ENCODE measurements at regions not wholly inside any gene's neighbourhood (a gene's known extent, or its start where the extent isn't known, plus 50 kb on each side); places are given as distances from the start of the nearest gene placed in this dataset.
"Not testable (repeated sequence)": the region's sequence is repeated elsewhere in the genome, so short reads cannot be mapped to it uniquely, and the experiment has no call there.

DNA sequence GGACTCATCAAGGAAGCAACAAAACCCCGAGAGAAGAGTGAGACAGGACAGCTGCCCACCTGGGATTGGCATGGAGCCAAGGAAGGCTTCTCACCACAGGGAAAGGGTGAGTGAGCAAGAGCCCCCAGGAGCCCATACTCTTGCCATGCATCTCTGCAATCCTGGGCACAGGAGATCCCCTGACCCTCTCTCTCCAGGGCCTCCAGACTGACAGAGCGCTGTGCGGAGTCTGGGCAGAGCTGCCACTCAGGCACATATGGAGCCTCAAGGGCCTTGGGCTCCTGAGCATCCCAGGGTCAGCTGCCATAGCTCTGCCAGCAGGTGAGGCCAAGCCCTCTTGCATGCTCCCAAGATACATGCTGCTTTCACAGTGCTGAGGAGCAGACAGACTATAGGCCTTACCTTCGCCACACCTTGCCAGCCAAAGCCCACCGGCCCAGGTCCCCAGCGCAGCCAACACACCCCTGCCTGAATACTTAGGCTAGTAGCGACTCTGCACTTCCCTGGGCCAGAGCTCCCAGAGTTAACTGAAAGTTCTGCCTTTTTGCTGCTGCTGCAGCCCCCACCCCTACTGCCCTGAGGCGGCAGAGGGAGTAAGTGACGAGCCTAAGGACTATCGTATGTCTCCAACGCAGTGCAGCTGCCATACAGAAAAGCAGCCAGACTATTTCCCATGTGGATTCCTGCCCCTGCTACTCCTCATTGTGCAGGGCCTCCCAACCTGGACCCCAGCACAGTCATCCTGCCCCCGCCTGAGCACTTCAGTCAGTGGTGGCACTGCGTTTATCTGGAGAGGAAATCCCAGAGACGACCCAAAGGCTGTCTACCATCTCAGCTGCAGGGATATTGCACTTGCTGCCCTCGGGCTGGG lies 251.6 kb downstream of the SPATA31A6 start:
- not testable (repeated sequence) for DNase-seq (ENCODE audit: low read depth, low spot score)

DNA sequence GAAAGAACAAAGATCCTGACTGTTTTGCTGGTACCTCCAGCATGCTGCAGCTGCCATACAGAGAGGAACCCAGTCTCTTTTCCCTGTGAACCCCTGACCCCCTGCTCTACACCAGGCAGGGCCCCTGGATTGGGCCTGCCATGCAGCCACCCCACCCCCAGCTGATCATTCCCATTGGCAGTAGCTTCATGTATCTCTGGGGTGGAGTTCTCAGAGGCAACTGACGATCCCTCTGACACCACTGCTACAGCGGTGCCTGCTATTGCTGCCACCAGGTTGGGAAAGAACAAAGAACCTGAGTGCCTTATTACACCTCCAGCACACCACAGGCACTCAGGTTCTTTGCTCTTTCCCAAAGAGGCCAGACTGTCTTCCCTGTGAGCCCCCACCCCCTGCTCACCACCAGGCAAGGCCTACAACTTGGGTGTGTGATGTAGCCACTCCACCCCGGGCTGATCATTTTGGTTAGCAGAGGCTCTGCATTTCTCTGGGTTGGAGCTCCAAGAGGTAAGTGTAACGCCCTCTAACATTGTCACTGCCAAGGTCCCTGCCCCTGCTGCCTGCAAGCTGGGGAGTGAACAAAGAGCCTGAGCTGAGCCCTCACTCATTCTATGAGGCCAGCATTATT lies 252.4 kb downstream of the SPATA31A6 start:
- DNase-seq (ENCODE audit: low read depth, low spot score) = not testable (repeated sequence)

DNA sequence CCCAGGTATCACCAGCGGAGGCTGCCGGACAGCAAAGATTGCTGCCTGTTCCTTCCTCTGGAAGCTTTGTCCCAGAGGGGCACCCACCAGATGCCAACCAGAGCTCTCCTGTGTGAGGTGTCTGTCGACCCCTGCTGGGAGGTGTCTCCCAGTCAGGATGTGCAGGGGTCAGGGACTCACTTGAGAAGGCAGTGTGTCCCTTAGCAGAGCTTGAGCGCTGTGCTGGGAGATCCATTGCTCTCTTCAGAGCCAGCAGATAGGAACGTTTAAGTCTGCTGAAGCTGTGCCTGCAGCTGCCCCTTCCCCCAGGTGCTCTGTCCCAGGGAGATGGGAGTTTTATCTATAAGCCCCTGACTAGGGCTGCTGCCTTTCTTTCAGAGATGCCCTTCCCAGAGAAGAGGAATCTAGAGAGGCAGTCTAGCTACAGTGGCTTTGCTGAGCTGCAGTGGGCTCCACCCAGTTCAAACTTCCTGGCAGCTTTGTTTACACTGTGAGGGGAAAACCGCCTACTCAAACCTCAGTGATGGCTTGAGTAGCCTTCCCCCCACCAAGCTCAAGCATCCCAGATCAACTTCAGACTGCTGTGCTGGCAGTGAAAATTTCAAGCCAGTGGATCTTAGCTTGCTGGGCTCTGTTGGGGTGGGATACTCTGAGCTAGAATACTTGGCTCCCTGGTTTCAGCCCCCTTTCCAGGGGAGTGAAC lies 253.7 kb downstream of the SPATA31A6 start:
- not testable (repeated sequence) for DNase-seq (ENCODE audit: low read depth, low spot score)

DNA sequence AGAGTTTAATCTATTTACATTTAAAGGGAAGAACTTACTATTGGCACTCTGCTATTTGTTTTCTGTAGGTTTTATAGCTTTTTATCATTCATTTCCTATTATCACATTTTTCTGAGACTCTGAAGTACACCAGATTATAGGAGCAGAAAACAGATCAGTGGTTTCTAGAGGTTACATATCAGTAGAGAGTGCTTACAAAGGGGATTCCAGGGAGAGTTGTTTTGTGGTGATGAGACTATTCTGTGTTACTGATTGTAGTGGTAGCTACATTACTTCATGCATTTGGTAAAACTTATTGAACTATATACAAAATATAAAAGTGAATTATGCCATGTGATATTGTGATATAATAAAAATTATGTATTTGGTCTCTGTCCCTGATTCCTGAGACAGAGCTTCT lies 259.2 kb downstream of the SPATA31A6 start:
- not testable (repeated sequence) for DNase-seq (ENCODE audit: low read depth, low spot score)

DNA sequence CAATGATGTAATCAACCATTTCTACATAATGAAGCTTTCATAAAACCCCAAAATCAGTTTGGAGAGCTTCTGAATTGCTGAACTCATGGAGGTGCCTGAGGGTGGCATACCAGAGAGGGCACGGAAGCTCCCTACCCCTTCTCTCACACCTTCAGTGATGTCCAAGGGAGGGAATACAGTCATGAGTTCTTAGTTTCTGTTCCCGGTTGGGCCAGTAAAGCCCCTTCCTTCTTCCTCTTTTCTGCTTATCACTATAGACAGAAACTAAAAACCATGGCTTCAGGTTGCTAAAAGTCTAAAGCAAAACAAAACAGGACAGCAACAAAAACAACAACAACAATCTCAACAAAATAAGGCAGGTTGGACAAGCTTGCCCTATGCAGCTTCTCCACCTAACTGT lies 260.0 kb downstream of the SPATA31A6 start:
- DNase-seq (ENCODE audit: low read depth, low spot score) = not testable (repeated sequence)

DNA sequence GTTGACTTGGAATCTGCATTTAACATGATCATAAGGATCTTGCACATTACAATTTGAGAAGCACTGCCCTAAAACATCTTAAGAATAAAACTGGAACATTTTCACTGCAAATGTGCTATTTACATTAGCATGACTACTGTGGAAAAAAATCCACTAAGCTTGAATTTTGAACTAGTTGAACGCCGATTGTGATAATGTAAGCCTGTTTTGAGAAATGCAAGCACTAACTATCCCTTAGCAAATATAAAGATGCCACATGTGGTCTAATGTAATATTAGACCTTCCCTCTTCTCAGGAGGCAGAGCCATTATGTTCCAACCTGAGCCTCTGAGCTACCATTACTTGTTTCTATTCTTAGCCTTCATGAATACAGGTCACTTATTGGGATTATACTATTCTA lies 278.0 kb downstream of the SPATA31A6 start:
- not testable (repeated sequence) for DNase-seq (ENCODE audit: low read depth, low spot score)

DNA sequence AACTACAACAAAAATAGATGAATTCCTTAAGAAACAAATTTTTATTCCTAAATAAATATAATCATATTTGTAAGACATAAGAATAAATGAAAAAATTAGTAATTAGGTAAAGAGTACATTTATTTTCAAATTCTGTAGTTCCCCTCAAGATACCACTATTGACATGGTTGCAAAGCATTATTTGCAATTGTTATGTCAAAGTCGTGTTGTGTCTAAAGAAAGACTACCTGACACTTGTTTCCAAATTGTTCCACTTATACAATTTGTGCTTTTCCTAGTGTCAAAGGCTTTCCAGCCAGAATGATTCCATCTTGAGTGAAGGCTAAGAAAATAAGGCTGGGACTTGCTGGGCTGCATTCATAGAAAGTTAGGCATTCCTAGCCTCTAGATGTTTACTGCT lies 278.4 kb downstream of the SPATA31A6 start:
- not testable (repeated sequence) for DNase-seq (ENCODE audit: low read depth, low spot score)

DNA sequence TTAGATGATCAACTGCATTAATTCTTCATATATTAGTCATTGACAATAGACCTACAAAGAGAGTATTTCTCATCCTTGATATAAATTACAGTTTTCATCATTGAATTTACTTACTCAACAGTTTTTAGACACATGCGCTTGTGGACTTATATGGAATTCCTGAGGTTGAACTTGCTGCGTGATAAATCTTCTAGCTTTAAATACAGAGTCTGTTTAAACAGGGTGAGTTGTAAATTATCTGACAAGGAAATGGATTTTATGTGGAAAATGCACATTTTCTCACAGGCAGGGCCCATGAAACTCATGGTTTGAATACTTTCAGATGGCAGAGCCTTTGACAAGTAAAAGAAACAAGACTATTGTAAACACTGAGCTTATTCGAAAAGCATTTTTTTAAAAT lies 280.5 kb downstream of the SPATA31A6 start:
- DNase-seq (ENCODE audit: low read depth, low spot score) = not testable (repeated sequence)

DNA sequence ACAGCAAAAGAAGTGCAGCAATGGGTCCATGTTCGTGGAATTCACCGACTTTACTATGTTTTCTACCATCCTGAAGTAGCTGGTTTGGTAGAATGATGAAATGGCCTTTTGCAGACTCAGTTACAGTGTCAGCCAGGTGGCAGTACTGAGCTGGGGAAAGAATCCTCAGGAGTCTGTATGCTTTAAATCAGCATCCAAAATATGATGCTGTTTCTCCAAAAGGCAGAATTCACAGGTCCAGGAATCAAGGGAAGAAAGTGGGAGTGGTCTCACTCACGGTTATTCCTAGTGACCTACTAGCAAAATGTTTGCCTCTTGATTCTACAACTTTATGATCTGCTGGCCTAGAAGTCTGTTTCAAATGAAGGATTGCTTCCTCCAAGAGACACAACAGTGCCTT lies 287.1 kb downstream of the SPATA31A6 start:
- not testable (repeated sequence) for DNase-seq (ENCODE audit: low read depth, low spot score)

DNA sequence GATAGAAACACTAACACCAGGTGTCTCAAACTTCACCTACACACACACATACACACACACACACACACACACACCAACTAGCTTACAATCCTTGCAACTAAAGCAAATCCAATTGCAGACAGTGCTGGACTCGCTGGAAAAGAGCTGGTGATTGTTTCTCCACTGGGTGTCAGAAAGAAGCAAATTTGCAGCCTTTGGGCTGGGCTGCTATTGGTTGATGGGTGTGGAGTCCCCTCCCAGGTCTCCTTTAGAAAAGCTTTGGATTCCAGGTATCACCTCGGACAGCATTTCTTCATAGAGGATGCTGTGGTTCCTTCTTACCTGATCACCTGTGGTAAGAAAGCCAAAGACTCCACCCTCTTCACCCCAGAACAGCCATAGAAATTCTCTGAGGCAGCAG lies 307.5 kb downstream of the SPATA31A6 start:
- not testable (repeated sequence) for DNase-seq (ENCODE audit: low read depth, low spot score)

DNA sequence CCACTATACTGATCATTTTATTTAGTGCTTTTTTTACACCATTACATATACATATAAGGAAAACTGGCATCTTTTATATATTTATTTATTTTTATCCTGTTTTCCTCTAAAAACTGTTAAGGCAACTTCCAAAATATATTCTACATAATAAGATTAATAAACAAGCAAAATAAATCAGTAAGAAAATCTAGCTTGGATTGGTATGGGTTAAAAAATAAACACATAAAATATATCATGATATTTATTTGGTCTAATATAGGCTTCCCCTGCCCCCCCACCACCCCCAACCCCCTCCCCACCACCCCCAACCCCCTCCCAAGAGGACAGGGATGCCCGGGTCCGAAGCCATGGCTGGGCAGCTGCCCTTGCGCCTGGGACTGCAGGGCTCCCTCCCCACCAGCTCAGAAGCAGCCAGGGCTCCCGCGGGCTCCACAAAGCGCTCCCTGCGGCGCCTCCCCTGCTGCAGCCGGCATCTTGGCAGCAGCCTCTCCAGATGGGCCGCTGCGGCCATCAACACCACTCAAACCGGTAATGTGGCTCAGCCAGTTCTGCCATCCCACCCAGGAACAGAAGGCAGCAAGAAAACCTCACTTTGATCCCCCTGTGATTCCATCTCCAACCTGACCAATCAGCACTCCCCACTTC lies 319.3 kb downstream of the SPATA31A6 start:
- not testable (repeated sequence) for DNase-seq (ENCODE audit: low read depth, low spot score)

DNA sequence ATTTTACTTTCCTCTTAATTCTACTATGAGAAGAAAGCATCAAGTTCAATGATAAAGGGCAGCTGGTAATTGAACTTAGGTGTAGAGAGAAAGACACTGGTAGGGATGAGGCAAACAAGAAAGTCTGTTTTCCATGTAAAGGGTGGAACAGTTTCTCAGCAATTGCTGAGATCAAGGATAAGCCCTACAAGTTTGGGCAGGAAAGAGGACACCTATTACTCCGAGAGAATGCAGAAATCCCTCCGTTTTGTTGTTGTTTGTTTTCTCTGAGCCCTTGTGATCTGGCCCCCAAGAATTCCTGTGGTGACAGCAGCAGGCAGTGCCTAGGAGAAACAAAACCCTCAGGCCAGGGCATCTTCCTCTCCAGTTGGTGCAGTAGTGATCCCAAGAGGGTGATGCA lies 324.7 kb downstream of the SPATA31A6 start:
- DNase-seq (ENCODE audit: low read depth, low spot score) = not testable (repeated sequence)

DNA sequence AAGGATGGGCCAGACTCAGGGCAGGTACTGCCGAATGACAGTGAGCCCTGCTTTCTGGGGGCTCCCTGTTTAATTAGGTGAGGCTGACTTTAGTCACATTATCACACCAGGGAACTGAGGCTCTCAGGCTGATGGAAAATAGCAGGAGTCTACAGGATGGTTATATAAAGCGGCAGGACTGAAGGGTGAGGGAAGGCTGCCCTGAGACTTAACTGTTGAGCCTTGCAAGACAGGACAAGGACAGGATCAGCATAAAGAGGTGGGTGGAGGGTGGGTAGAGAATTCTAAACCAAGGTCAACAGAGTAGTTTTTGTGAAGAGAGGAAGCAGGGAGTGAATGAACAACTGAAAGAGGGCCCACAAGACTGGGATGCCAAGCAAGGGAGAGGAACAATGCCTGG lies 330.1 kb downstream of the SPATA31A6 start:
- not testable (repeated sequence) for DNase-seq (ENCODE audit: low read depth, low spot score)

DNA sequence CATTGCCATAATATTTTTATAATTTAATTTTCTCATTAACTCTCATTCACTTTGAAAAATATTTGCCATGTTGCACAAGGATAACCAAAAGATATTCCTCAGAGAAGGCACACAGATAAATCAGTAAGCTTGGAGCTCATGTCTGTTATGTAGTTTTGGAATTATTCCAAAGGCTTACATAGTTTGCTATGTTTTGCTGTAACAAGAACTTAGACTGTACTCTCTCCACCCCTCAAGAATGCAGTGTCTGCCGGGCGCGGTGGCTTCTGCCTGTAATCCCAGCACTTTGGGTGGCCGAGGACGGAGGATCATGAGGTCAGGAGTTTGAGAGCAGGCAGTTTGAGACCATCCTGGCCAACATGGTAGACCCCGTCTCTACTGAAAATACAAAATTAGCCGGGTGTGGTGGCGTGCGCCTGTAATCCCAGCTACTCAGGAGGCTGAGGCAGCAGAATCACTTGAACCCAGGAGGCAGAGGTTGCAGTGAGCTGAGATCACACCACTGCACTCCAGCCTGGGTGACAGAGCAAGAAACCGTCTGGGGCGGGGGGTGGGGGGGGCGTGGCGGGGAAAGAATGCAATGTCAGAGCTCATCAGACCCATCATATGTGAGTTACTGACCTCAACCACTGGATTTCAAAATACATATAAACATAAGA lies 351.0 kb downstream of the SPATA31A6 start:
- DNase-seq (ENCODE audit: low read depth, low spot score) = not testable (repeated sequence)

DNA sequence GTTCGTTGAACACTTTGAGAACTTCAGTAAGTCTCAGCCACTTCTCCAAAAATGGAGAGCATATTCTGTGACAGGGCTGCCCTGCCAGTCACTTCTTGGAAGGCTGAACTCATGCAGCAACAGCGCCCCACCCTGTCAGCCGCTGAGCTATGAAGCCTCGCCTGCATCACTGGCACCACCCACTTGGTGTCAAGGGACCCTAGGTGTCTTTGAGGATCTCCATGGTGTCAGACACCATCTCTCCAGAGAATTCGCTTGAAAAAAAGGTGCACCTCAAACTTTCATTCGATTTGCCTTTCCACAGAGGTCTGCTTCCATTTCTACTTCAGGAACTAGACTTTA lies 351.5 kb downstream of the SPATA31A6 start:
- DNase-seq (ENCODE audit: low read depth, low spot score) = not testable (repeated sequence)

DNA sequence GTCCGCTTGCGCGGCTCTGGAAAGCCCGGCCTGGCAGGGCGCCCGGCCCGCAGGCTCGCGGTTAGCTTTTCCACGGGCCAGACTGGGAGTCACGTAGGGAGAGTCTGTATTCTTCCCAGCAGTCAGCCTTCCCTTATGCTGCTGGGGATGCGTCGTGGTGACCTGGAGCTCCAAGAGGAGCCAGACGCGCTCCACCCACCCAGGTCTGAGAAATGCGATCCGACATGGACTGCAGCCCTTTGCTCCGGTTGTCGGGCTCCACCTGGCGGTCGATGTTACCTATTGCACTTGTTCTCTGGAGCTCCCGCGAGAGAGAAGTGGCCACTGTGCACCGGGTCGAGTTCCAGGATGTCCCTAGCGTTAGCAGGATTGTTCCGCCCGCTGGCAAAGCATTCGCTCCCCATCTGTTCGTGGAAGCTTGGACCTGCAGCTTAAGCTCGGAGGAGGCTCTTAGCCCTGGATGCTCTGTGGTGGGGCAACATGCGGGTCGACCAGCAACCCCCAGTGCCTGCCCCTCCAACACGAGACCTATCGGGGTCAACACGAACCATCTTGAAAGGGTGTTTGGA lies 367.4 kb downstream of the SPATA31A6 start:
- DNase-seq (ENCODE audit: low read depth, low spot score) = not testable (repeated sequence)

DNA sequence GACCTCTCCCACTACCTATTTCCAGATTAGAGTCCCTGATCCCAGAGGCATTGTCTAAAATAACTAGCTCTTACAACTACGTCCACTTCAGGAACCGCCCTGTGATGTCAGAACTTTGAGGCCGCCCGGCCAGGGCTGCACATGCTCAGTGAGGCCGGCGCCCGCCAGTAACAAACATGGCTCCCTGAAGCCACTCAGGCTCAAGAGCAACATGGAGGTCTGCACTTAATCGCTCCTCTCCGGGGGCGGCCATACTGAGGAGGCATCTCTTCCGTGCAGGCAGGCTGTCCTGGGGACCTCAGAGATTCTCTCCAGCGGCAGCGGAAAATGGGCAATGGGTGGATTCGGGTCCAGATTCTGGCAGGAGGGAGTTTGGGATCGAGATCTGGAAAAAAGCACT lies 385.1 kb downstream of the SPATA31A6 start:
- not testable (repeated sequence) for DNase-seq (ENCODE audit: low read depth, low spot score)

DNA sequence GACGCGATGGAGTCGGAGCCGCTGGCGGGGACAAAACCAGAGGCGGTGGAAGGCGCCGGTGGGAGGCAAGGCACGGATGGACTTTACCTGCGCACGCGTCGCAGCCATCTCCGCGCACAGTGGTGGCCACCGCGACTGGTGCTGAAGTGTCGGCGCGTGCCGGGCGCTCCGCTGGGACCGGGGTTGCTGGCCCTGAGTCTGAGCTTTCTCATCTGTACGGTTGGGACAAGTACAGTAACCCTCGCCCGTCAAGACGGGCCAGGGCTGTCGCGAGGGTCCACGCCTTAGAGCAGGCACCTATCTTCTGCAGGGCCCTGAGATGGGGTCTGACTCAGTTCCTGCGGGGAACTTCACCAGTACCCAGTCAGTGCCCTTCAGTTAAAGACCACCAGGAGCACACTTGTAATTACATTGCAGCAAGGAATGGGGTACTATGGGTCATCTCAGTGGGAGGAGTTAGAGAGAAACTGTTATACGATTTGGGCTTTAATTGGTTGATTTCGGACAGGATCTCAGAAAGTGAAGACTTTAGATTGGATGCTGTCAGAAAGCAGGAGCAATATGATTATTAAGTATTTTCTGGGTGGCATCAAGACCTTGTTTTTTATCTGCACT lies 385.6 kb downstream of the SPATA31A6 start:
- not testable (repeated sequence) for DNase-seq (ENCODE audit: low read depth, low spot score)

DNA sequence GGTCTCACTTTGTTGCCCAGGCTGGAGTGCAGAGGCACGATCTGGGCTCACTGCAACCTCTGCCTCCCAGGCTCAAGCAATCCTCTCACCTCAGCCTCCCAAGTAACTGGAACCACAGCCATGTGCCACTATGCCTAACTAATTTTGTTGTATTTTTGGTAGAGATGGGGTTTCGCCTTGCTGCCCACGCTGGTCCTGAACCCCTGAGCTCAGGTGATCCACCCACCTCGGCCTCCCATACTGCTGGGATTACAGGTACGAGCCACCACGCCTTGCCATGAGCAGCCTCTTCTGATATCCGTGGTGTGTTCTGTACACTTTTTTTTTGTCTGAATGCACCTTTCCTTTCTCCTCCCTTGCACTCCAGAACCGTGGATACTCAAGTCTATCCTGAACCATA lies 394.4 kb downstream of the SPATA31A6 start:
- not testable (repeated sequence) for DNase-seq (ENCODE audit: low read depth, low spot score)

Data from astrocyte of the hippocampus (primary cell).